ENCODE measurements at regions not wholly inside any gene's neighbourhood (a gene's known extent, or its start where the extent isn't known, plus 50 kb on each side); places are given as distances from the start of the nearest gene placed in this dataset.

GRCh38 chr13:86932776-86933334 is 738.3 kb upstream of the SLITRK5 start:
- TF ChIP-seq REST (IDR thresholded peaks at IDR 0.05; ENCODE audit: insufficient read depth in 1 of 2, low read depth in 2 of 2, low read length in 2 of 2), result no peak
- TF ChIP-seq SIN3A (IDR thresholded peaks at IDR 0.05; ENCODE audit: borderline replicate concordance, insufficient read depth, low read length), result no peak
- no peak for TF ChIP-seq TAF1 (IDR thresholded peaks at IDR 0.05; ENCODE audit: borderline replicate concordance, insufficient read depth, low read length)
- no peak for TF ChIP-seq POLR2AphosphoS5 (IDR thresholded peaks at IDR 0.05; ENCODE audit: low read depth, low read length)
- TF ChIP-seq FOXP2 (optimal IDR thresholded peaks at IDR 0.05; ENCODE audit: borderline replicate concordance, extremely low read depth, extremely low read length, insufficient read depth), result no peak
